Left lung (tissue), 4 donors: ENCODE measurements at regions not wholly inside any gene's neighbourhood (a gene's known extent, or its start where the extent isn't known, plus 50 kb on each side); places are given as distances from the start of the nearest gene placed in this dataset.

Experiments used
- ATAC-seq: fragments of 200-7000 bp; cut with Tn5 transposase; one replicate; pipeline ENCODE4 v1.9.1; 2020; ENCODE audit warnings: moderate library complexity
- DNase-seq, 4 donors: peaks; one replicate each; pipeline ENCODE4 v3.0.0-alpha.2; 2013 to 2020
- H3K27ac ChIP-seq, 2 donors: fragments of 200-600 bp; sonication (generic) in 1 of 2; one replicate each; pipeline versions ENCODE4 v1.5.0 to v1.8.0; 2020 to 2021
- H3K27me3 ChIP-seq, 2 donors: fragments of 200-600 bp; sonication (generic) in 1 of 2; one replicate each; pipeline versions ENCODE4 v1.5.0 to v1.8.0; 2020 to 2021
- H3K36me3 ChIP-seq, 2 donors: fragments of 200-600 bp; sonication (generic) in 1 of 2; one replicate each; pipeline versions ENCODE4 v1.5.0 to v1.8.0; 2020 to 2021
- H3K4me1 ChIP-seq, 2 donors: fragments of 200-600 bp; one replicate each; pipeline ENCODE4 v1.8.0; 2021
- H3K4me3 ChIP-seq, 2 donors: fragments of 200-600 bp; sonication (generic) in 1 of 2; one replicate each; pipeline versions ENCODE4 v1.5.0 to v1.8.0; 2020 to 2021; ENCODE audit warnings: mild to moderate bottlenecking in 1 of 2
- H3K9me3 ChIP-seq, 2 donors: fragments of 200-600 bp; sonication (generic) in 1 of 2; one replicate each; pipeline versions ENCODE4 v1.5.0 to v1.8.0; 2020 to 2021
- intact Hi-C, 2 donors: fragments of 100-400 bp; cut with DNase I; formaldehyde crosslinking; loops; one replicate each; pipeline versions ENCODE4 v1.11.2 to v1.14.2; 2022
- TF ChIP-seq, protein P1 (sequence below), 2 donors: fragments of 200-600 bp; sonication (generic) in 1 of 2; IDR thresholded peaks; one replicate each; pipeline versions ENCODE4 v1.5.0 to v1.8.0; 2021; ENCODE audit warnings: antibody characterized with exemption in 2 of 2
- donor health status: DM: no; HTN: yes; CAD: no.
- donor health status: DM: no; HTN: no; CAD: no.

- Histone ChIP-seq H3K27me3 (no peaks in the 10 kb centered on the region), H3K4me1 (no peaks in the 10 kb centered on the region), H3K27ac (no peak overlapping the region), H3K4me3 (no peak overlapping the region), H3K9me3 (no peaks in the 10 kb centered on the region), H3K36me3 (no peaks in the 10 kb centered on the region)
- intact Hi-C loops = no loop called here
- DNase-seq (no peak), ATAC-seq (no peak)
- TF ChIP-seq, protein P1, sequence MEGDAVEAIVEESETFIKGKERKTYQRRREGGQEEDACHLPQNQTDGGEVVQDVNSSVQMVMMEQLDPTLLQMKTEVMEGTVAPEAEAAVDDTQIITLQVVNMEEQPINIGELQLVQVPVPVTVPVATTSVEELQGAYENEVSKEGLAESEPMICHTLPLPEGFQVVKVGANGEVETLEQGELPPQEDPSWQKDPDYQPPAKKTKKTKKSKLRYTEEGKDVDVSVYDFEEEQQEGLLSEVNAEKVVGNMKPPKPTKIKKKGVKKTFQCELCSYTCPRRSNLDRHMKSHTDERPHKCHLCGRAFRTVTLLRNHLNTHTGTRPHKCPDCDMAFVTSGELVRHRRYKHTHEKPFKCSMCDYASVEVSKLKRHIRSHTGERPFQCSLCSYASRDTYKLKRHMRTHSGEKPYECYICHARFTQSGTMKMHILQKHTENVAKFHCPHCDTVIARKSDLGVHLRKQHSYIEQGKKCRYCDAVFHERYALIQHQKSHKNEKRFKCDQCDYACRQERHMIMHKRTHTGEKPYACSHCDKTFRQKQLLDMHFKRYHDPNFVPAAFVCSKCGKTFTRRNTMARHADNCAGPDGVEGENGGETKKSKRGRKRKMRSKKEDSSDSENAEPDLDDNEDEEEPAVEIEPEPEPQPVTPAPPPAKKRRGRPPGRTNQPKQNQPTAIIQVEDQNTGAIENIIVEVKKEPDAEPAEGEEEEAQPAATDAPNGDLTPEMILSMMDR (IDR thresholded peaks at IDR 0.05) = no peak
Measured at GRCh38 chr15:62981071-62981470, 61.5 kb upstream of the TPM1 start.

DNA sequence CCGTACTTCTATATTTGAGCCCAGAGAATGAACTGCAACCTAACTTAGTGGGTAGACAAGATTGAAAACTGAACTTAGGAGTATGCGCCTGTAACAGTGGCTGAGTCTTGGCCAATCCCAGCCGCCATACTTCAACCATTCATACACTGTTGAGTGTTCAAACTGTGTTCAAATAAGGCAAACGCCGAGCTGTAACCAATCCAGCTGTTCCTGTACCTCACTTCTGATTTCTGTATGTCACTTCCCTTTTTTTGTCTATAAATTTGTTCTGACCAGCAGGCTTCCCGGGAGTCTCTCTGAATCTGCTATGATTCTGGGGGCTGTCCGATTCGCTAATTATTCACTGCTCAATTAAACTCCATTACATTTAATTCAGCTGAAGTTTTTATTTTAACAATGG, 58.6 kb upstream of the TPM1 start:
- Histone ChIP-seq H3K4me3 (no peak overlapping the region), H3K4me1 (no peaks in the 10 kb centered on the region), H3K9me3 (no peaks in the 10 kb centered on the region), H3K27me3 (no peaks in the 10 kb centered on the region), H3K36me3 (no peaks in the 10 kb centered on the region), H3K27ac (no peak overlapping the region)
- intact Hi-C loops = no loop called here
- DNase-seq = no peak
- ATAC-seq = no peak
- TF ChIP-seq, protein P1 (IDR thresholded peaks at IDR 0.05) = no peak

GRCh38 chr15:62985768-62986167, 56.8 kb upstream of the TPM1 start:
- no peak for ATAC-seq
- Histone ChIP-seq H3K4me3 (no peak overlapping the region), H3K36me3 (no peaks in the 10 kb centered on the region), H3K4me1 (no peaks in the 10 kb centered on the region), H3K27me3 (no peaks in the 10 kb centered on the region), H3K27ac (no peak overlapping the region), H3K9me3 (no peaks in the 10 kb centered on the region)
- no peak for DNase-seq
- TF ChIP-seq, protein P1 (IDR thresholded peaks at IDR 0.05) = no peak
- intact Hi-C loops = no loop called here

GRCh38 chr15:62986948-62987347, 55.6 kb upstream of the TPM1 start:
- TF ChIP-seq, protein P1 (IDR thresholded peaks at IDR 0.05) = no peak
- ATAC-seq (no peak), DNase-seq (no peak)
- Histone ChIP-seq H3K9me3 (no peaks in the 10 kb centered on the region), H3K27me3 (no peaks in the 10 kb centered on the region), H3K36me3 (no peaks in the 10 kb centered on the region), H3K4me1 (no peaks in the 10 kb centered on the region), H3K27ac (no peak overlapping the region), H3K4me3 (no peak overlapping the region)
- intact Hi-C loops = no loop called here

DNA sequence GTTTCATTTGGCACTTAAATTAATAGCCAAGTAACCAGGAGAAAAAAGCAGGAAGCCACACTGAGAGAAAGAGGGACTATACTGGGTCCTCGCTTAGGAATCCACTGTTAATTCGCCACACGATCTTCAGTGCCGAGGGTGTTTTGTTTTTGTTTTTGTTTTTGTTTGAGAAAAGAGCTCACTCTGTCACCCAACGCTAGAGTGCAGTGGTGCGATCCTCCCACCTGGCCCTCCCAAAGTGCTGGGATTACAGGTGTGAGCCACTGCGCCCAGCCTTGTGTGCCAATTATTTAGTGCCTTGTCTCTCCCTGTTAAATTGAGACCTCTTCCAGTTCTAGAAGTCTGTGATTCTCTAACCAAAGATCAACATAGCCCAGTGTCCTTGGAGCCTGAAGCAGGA, 53.8 kb upstream of the TPM1 start:
- ATAC-seq (no peak), DNase-seq (no peak)
- H3K4me3 ChIP-seq = no peak overlapping the region
- no peaks in the 10 kb centered on the region for H3K9me3 ChIP-seq
- H3K4me1 ChIP-seq = no peaks in the 10 kb centered on the region
- TF ChIP-seq, protein P1 (IDR thresholded peaks at IDR 0.05) = no peak
- intact Hi-C loops = no loop called here
- no peak overlapping the region for H3K27ac ChIP-seq
- no peaks in the 10 kb centered on the region for H3K27me3 ChIP-seq
- H3K36me3 ChIP-seq = no peaks in the 10 kb centered on the region
